NCI-H1105 treated with DMSO at 0.1 percent for 48 hours (cell line): ENCODE measurements at regions not wholly inside any gene's neighbourhood (a gene's known extent, or its start where the extent isn't known, plus 50 kb on each side); places are given as distances from the start of the nearest gene placed in this dataset.
"Not testable (repeated sequence)": the region's sequence is repeated elsewhere in the genome, so short reads cannot be mapped to it uniquely, and the experiment has no call there.

Experiments used
- DNase-seq: peaks from one replicate; lab custom pipeline; 2025; lab: John Stamatoyannopoulos, UW

DNA sequence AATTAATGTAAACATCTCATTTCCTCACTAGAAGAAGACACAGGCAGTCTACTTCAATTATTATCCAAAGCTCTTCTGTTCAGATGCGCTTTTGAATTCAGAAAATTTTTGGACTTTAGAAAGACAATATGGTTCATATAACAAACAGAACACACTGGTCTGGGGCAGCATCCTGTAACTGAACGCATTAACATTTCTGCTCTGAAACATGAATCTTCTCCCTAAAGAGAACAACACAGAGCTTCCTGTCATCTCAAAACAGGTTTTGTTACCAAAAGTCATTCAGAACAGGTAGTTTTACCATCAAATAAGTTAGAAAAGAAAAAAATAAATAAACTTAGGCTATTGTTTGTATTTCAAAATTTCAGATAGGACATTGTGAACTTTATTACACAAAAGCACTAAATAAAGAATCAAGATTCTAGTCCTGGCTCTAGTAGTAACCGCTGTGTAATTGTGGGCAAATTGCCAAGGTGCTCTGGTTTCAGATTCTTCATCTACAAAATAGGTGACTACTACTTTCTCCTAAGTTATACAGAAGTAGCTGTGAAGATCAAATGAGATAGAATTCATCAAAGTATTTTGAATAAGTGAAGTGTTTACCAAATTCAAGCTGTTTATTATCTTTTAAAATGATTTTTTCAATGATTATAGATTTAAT, 252.3 kb upstream of the RASGEF1B start:
- no peak for DNase-seq

DNA sequence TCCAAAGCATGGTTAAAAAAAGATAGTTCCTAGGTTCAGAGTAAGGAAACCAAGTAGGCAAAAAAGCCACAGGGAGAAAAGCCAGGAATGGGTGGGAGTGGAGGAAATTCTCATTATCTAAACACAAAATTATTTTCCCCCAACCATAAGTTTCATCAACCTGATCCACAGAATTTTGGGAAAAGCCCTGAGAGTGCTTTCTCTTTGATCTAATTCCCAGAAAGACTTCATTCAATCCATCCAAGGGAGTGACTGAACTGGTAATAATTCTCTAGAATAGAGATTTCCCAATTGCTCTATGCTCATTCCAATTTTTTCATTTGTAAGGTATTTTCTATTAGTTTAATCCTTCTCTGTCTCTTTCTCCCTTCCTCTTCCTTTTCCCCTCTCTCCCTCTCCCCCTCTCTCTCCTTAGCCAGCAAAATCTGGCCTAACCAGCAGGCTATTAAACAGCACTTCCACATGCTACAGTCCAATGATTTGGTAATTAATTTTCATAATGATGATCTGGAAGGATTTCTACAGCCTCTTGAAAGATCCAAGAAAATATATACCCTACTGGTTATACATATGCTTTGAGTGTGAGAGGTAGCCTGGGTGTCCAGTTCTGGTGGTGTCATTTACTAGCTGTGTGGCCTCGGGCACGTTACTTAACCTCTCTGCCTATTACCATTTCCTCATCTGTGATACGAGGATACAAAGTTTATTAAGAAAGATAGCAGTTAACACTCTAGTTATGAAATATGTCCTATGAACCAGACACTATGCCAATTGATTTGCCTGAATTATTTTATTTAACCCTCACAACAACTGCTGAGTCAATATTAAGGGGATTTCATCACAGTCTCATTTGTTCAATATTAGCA, 251.5 kb upstream of the RASGEF1B start:
- no peak for DNase-seq

DNA sequence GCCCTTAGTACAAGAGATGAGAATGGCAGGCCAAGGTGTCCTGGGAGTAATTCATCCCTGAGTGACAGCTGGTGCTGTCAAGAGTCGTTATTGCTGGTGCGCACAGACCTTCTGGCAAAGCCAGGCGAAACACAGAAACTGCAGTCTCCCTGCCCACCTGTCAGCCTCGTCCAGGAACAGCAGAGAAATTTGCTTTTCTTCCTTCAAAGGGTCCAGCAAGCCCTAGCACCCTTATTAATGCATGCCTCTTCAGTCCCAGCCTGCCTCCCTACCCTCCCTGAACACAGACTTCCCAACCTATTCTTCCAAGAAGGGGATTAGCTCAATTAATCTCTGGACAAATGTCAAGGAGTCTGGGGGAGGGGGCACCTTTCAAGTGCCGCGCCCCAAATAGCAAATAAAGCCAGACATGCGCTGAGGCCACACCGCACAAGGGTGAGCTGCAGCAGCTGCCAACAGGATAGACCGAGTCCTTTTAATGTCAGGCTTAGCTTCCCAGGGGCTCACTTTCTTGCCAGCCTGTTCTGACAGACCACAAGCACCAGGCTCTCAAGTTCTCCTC, 250.7 kb upstream of the RASGEF1B start:
- DNase-seq: peak; percentile 87

DNA sequence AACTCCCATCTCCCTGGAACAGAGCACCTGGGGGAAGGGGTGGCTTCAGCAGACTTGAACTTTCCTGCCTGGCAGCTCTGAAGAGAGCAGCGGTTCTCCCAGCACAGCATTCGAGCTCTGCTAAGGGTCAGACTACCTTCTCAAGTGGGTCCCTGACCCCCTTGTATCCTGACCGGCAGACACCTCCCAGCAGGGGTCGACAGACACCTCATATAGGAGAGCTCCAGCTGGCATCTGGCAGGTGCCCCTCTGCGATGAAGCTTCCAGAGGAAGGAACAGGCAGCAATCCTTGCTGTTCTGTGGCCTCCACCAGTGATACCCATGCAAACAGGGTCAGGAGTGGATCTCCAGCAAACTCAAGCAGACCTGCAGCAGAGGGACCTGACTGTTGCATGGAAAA, 244.1 kb upstream of the RASGEF1B start:
- no peak for DNase-seq

DNA sequence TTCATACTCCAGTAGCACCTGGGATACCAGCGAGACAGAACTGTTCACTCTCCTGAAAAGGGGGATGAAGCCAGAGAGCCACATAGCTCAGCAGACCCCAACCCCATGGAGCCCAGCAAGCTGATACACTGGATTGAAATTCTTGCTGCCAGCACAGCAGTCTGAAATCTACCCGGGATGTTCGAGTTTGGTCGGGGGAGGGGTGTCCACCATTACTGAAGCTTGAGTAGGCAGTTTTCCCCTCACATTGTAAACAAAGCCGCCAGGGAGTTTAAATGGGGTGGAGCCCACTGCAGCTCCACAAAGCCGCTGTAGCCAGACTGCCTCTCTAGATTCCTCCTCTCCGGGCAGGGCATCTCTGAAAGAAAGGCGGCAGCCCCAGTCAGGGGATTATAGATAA, 243.7 kb upstream of the RASGEF1B start:
- not testable (repeated sequence) for DNase-seq

DNA sequence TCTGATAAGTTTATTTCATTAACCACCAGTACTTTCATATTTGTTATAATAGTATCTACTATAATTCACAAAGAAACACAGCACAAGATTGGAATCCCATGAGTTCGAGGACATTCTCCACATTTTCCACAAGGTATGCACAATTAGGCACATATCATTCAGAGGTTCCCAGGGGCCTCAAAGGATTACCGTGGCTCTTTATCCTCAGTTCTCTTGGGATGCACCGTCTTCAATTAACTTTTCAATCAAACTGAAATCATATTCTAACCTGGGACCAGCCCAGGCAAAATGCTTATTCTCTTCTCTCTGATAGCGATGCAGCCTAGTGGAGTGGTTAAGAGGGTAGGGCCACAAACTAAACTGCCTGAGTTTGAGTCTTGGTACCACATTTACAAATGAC, 242.6 kb upstream of the RASGEF1B start:
- DNase-seq: no peak

DNA sequence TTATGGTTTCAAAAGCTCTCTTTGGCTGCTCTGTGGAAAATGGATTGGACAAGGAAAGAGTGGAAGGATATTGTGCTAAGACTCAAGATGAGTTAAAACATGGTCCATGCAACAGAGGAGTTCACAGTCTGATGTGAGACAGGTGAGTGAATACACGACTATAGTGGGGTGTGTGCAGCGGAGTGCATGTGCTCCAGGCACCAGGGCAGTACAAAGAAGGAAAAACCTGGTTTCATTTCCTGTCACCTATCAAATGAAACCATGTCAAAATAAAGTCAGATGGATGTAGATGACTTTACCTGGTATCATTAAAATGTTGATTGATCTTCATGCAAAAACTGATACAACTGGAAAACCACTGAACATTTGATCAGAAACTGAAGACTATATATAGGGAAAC, 241.0 kb upstream of the RASGEF1B start:
- DNase-seq: no peak

DNA sequence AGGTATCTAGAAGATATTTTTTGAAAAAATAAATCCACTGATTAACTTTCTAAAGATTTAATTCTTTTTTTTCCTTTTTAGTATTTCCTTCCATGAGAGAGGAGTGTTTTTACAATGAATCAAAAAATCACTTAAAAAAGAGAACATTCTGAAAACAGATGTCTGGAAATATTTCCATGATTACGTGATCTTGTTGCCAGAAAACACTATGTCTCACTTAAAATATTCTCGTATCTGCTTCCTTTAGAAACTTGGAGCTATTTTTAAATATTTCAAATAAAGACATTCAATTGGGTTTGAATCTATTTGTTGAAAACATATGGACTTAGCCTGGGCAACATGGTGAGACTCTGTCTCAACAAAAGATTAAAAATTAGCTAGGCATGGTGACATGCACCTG, 232.8 kb upstream of the RASGEF1B start:
- DNase-seq: no peak

DNA sequence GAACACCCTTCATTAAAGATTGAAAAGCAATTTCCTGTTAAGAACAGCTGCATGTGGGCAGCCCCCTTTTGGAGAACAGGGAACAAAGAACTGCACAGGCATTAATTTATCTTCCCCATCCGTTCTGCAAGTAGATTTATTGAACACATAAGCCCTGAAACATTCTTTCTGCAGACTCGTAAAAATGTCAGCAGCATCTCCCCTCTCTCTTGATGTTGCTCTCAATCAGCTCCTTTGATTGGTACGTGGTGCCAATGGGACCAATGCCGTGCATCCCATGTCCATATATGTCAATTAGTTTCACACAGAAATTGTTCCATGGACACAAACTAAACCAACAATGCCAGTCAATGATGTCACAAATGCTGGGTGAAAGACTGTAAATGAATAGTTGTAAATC, 228.5 kb upstream of the RASGEF1B start:
- no peak for DNase-seq

DNA sequence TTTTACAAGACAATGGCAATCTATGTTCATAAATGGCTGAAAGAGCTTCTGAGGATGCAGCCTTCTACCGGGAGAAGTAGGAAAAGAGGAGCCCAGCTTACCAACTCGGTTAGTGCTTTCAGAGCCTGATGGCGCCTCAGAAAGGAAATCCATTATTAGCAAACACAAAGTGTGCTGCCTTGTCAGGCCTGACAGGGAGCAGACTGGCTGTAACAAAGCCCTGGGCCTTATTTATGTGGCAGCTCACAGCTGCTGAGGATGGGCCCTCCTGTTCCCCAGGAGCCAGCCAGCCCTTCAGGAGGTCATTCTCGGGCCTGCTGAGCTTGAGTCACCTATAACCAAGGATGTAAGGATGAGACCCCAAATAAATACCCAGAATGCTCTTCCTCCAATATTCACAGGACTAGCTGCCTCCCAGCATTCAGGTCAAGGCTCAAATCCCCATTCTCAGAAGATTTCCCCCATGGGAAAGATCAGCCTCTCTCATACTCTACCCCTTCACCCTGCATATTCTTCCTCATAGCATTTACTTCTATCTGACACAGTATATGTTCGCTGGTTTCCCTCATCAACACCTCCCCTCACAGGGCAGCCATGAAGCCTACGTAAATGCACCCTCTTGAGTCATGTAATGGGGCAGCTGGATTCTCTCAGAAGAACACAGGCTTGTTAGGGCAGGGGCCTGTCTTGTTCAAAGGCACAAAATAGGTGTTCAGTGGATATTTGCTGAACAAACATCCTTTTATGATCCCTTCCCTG, 227.0 kb upstream of the RASGEF1B start:
- DNase-seq: no peak

DNA sequence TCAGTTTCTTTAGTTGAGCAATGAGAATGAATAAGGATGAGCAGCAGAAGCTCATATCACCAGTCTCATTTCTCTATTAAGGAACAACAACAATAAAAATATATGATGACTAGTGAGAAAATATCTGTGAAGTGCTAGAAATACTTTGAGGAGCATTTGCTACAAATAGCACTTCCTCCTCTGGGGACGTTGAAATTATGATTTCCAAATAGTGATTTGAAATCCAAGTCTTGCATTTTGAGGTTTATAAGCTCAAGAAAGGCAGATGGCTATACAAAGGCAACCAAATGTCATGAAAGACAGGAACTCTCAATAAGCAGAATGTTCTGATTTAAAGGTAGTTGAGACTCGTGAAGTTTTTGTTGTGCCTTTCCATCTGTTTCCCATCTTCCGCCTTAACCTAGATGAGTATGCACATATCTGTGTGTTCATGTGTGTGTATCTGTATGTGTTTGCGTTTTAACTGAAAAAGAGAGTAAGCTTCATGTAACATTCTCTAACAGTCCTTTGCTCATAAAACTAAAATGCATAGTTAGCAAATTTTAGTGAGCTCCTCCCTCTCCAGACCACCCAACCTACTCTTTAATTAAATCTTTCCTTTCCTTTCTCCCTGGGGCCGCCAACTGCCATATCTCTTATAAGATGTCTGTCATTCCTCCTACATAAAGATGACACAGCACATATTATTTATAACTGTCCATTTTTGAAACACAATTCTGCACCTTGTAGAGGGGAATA, 222.6 kb upstream of the RASGEF1B start:
- no peak for DNase-seq

DNA sequence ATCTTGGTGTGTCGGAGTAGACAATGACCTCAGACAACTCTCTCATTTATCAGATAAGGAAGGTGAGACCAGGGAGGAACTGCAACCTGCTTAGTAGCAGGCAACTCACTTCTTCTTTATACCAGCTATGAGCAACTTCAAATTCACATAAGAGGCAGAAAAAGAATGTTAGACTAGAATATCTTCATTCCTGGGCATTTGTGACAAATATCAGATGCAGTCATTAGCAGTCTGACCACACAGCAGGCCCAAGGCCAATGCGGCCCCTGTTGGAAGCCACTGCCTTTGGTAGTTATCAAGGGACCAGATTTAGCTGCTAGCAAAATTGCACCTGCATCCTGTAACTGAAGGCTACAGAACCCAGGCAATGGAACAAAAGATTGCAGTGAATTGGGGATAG, 219.2 kb upstream of the RASGEF1B start:
- DNase-seq: no peak

DNA sequence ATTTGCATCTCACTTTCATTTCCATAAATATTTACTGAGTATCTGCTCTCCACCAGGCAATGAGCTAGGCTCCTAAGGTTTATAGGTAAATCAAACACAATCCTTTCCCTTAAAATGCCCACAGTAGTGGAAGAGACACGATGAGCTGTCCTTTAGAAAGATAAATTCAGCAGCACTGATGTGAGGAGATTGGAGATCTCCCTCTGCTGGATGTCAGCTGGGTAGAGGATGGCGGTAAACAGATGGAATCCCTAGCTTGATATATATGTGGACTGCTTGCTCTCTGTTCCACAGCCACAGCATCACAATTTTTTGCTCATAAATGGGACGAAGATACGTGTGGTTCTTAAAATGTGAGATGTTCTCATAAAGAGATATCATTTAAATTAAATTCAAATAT, 216.4 kb upstream of the RASGEF1B start:
- no peak for DNase-seq

DNA sequence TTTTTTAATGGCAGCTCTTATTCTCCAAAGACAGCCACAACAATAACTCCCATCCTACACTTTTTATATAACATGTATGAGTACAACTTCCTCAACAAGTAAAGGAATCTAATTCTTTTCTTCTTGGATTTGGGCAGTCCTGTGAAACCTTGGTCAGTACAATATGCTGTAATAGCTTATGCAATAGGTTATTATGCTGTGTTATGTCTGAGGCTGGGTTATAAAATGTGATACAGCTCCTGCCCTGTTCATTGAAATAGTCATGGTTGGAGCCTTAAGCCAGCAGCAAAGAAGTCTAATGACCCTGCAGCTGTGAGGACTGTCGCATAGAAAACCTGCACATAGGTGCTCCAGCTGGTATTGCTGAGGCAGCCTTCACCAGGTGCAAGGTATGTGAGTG, 215.8 kb upstream of the RASGEF1B start:
- DNase-seq: no peak

DNA sequence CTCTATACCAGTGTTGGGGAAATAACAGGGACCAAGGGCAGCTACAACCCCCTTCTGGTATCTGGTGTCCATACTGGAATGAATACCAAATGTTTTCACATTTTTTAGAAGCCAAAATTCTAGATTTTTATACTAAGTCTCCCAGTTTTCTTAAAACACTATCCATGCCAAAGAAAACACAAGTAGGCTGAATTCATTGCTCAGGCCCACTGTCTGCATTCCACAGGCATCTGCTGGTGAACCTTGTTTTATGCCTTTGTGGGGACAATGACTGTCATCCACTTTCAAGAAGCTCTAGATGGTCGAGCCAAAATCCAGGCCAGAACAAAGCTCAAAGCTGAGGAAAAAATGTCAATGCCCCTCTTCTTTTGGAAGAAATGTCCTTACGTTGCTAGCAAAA, 213.4 kb upstream of the RASGEF1B start:
- DNase-seq: no peak

DNA sequence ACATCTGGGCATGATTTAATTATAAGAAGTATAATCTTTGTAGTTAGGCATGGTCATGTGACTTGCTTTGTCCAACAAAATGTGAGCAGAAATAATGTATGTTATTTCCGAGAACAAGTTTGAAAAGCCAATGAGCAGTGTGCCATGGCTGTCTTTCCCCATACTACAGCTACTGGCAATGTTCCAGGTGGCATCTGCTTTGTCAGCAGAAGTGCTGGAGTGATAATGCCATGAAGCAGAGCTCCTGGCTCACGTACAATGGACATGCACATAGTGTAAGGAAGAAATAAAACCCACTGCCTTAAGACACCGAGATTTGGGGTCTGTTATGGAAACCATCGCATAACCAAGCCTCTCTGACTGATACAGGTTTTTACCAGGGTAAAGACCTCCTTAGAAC, 212.6 kb upstream of the RASGEF1B start:
- peak; percentile 56 for DNase-seq

DNA sequence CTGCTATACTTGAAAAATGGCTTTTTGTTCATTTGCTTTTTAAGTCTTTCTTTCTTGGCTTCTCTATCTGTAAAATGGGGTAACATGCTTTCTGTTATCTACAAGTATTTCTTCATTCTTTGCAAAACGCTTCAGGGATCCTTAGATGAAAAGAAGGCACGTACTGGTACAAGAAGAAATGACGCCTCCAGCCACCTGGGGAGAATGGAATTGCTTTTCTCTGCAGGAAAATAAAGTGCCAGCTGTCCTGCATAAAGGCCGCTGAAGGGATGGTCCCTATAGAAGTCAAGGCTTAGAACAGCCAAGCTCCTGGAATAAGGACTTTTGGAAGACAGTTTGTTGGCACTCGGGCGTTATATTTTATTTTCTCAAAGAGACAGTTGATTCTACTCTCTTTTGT, 210.8 kb upstream of the RASGEF1B start:
- no peak for DNase-seq

DNA sequence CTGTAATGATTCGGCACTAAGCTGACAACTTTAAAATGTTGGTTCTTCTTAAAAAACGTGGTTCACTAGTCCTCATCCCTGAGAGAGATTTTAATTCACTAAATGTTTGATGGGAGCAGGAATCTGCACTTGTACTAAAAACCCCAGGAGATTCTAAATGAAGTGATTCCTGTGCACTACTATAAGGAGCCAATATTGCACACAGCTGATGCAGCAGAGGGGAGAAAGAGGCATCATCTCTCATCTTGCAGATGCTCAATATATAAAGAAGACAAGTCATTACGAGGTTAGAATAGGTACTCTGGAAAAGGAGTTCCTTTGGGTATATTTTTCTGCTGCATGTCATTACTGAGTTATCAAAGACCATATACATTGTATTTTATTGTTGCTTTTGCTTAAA, 207.6 kb upstream of the RASGEF1B start:
- no peak for DNase-seq

DNA sequence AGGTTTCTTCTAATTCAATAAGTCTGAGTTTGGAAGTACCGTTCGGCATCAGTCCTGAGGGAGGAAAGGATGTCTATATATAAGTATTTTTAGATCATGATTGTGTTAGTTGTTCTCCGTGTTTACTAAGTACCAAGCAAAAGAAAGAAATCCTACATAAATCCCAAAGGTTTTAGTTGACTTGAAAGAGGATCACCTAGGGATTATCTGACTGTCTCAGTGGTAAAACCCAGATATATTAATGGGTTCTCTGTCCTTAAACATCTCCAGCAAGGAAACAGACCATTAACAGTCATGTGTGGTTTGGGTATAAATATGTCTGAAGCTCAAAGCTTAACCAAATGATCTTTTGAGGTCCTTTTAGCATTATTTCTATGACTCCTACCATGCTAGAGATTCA, 207.1 kb upstream of the RASGEF1B start:
- DNase-seq: no peak

DNA sequence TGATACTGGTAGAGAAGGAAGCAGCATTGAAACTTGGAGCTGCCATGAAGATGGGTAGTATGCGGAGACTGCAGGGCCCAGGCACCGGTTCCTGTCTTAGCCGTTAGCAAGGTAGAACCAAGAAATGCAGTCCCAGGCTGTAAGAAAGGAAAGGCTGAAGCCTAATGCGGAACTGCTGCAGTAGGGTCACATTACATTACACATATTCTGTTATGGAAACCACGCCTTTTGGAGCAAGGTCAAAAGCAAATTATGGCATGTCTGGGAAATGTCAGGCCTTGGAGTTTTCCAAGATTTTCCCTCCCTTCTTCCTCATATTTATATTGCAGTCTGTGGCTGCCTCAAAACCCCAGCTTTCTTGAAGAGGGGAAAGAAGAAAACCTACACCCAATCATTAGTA, 204.8 kb upstream of the RASGEF1B start:
- DNase-seq: no peak

DNA sequence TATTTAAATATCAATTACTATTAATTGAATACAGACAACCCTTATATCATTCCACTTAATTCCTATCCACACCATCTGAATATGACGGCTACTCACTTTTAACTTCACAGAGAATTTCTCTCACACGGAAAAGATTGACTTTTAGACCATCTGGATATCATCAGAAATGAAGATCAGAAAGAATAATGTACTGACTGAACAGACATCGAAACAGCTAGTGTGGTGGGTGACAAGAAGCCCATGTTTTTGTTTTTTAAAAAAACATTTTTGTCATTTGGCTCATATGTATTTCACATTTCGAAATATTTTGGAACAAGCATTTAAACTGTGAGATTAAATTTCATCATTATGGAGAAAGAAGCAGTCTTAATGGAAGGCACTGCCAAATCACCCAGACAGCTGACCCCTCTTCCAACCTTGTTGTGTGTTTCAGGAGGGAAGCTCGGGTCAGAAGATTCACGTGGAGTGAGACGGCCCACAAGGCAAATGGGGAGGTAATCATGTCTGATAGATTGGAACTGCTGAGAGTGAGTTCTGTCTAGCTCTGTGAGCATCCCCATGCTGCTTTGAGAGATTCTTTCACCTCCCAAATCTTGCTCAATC, 204.2 kb upstream of the RASGEF1B start:
- DNase-seq: no peak

DNA sequence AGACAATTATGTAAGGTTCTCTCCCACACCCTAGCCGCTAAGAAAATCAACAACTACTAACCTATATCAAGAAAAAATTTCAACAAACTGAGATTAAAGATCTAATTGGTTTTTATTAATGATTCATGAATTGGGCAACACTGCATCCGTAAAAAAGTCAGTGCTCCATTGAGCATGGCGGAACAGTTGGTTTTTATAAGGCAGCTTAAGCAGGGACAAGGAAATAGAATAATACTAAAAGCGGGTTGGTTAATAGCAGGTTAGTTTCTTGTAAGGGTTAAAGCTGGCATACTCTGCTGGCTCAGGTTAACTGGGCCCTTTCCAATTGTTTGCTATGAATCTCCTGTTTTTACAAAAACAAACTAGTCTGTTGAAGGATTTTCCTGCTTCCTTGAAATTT, 202.3 kb upstream of the RASGEF1B start:
- no peak for DNase-seq
